ENCODE measurements at regions not wholly inside any gene's neighbourhood (a gene's known extent, or its start where the extent isn't known, plus 50 kb on each side); places are given as distances from the start of the nearest gene placed in this dataset.

GRCh38 chr6:145003145-145003544 lies 718.0 kb downstream of the UTRN start (continued):
- TF ChIP-seq ZNF143 (CRISPR knock-in tag; IDR thresholded peaks at IDR 0.05) = no peak
- no peak for TF ChIP-seq HNF4A (CRISPR knock-in tag; IDR thresholded peaks at IDR 0.05)
- TF ChIP-seq ZNF749 (CRISPR knock-in tag; IDR thresholded peaks at IDR 0.05; ENCODE audit: borderline replicate concordance) = no peak

DNA sequence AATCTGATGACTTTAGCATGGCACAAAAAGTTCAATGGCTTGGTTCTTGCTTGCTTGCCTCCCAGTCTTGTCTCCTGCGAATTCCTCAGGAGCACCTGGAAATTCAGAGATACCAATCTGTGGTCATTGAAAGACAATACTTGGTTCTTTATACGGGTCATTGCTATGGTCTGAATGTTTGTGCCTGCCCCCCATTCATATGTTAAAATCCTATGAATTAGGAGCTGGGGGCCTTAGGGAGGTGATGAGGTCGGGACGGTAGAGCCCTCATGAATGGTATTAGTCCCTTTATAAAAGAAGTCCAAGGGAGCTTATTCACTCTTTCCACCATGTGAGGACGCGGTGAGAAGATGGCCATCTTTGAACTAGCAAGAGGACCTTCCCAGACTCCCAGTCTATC lies 721.8 kb downstream of the UTRN start:
- no peak overlapping the region for H2AFZ ChIP-seq (ENCODE audit: low read length)
- no peak for FAIRE-seq
- H3K79me2 ChIP-seq (ENCODE audit: insufficient read depth, low read length) = no peaks in the 10 kb centered on the region
- no peak for TF ChIP-seq SMARCE1 (IDR thresholded peaks at IDR 0.05; ENCODE audit: borderline replicate concordance)
- TF ChIP-seq SMC3 (IDR thresholded peaks at IDR 0.05; ENCODE audit: low read length) = no peak
- no peak for TF ChIP-seq ZNF350 (CRISPR knock-in tag; IDR thresholded peaks at IDR 0.05; ENCODE audit: borderline replicate concordance, low read depth)
- no peak for TF ChIP-seq THYN1 (CRISPR knock-in tag; IDR thresholded peaks at IDR 0.05; ENCODE audit: borderline replicate concordance, low read depth)
- TF ChIP-seq SRF (IDR thresholded peaks at IDR 0.05; ENCODE audit: low read depth, low read length) = no peak
- no peak for TF ChIP-seq ZNF556 (CRISPR knock-in tag; IDR thresholded peaks at IDR 0.05; ENCODE audit: borderline replicate concordance)
- no peak for TF ChIP-seq MED8 (CRISPR knock-in tag; IDR thresholded peaks at IDR 0.05; ENCODE audit: insufficient replicate concordance)
- TF ChIP-seq AKAP8 (CRISPR knock-in tag; IDR thresholded peaks at IDR 0.05) = no peak
- TF ChIP-seq, protein P1, sequence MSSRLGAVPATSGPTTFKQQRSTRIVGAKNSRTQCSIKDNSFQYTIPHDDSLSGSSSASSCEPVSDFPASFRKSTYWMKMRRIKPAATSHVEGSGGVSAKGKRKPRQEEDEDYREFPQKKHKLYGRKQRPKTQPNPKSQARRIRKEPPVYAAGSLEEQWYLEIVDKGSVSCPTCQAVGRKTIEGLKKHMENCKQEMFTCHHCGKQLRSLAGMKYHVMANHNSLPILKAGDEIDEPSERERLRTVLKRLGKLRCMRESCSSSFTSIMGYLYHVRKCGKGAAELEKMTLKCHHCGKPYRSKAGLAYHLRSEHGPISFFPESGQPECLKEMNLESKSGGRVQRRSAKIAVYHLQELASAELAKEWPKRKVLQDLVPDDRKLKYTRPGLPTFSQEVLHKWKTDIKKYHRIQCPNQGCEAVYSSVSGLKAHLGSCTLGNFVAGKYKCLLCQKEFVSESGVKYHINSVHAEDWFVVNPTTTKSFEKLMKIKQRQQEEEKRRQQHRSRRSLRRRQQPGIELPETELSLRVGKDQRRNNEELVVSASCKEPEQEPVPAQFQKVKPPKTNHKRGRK (CRISPR knock-in tag; IDR thresholded peaks at IDR 0.05) = no peak
- no peak for TF ChIP-seq ZNF180 (CRISPR knock-in tag; IDR thresholded peaks at IDR 0.05; ENCODE audit: borderline replicate concordance, low read depth)
- no peak for TF ChIP-seq ZNF274 (CRISPR knock-in tag; IDR thresholded peaks at IDR 0.05)
- no peak for TF ChIP-seq SNAPC2 (CRISPR knock-in tag; IDR thresholded peaks at IDR 0.05)
- peaks cover 0 to 8% of the 10 kb centered on the region in 2 experiments; a peak in 2 of 5 replicates for H3K27me3 ChIP-seq (ENCODE audit: control insufficient read depth in 1 of 2, insufficient read depth in 2 of 2, low read length in 2 of 2)
- H3K9me3 ChIP-seq (ENCODE audit: low read length) = no peaks in the 10 kb centered on the region
- ATAC-seq = no peak
- no peak overlapping the region for H3K4me2 ChIP-seq (ENCODE audit: low read depth, low read length)
- no peak for DNase-seq (ENCODE audit: low spot score)
- intact Hi-C loops (cut with micrococcal nuclease; ENCODE audit: unreplicated experiment) (no loop called here), in situ Hi-C loops (cut with HindIII; ENCODE audit: extremely low pct_ligation_motif_present, low pct_unique_long_range_greater_than_20kb) (no loop called here)
- BruUV-seq (replicated peaks) = no TSS peak
- WGBS (ENCODE audit: low lambda C conversion rate) = 36% methylated on average over 6 of the region's 6 CpGs
- no peaks in the 10 kb centered on the region for H3K36me3 ChIP-seq (replicated peaks in 1 of 2; ENCODE audit: control insufficient read depth in 1 of 2, insufficient read depth in 2 of 2, low read length in 2 of 2)
- no peaks in the 10 kb centered on the region for H3K4me1 ChIP-seq (ENCODE audit: insufficient read depth, low read length)
- no peak overlapping the region for H3K4me3 ChIP-seq (replicated peaks in 1 of 3; ENCODE audit: insufficient read depth in 1 of 3, low read depth in 2 of 3, low read length in 3 of 3)
- no peaks in the 10 kb centered on the region for H4K20me1 ChIP-seq (ENCODE audit: insufficient read depth, low read length)
- no peak overlapping the region for H3K27ac ChIP-seq (ENCODE audit: extremely low read length, insufficient read depth, low read length)
- ChIA-PET POLR2A (no interaction called here), CTCF (ENCODE audit: low intra/inter-chr PET ratio, low total read pairs) (no interaction called here)
- no peak overlapping the region for H3K9ac ChIP-seq (ENCODE audit: insufficient read depth, low read depth, low read length)

Measured in HepG2 (cell line).